Kidney capillary endothelial cell (primary cell): ENCODE measurements at regions not wholly inside any gene's neighbourhood (a gene's known extent, or its start where the extent isn't known, plus 50 kb on each side); places are given as distances from the start of the nearest gene placed in this dataset.

ENCODE experiments used
- DNase-seq: peaks from one replicate; pipeline ENCODE4 v3.0.0-alpha.2; 2018; ENCODE audit warnings: low spot score

DNA sequence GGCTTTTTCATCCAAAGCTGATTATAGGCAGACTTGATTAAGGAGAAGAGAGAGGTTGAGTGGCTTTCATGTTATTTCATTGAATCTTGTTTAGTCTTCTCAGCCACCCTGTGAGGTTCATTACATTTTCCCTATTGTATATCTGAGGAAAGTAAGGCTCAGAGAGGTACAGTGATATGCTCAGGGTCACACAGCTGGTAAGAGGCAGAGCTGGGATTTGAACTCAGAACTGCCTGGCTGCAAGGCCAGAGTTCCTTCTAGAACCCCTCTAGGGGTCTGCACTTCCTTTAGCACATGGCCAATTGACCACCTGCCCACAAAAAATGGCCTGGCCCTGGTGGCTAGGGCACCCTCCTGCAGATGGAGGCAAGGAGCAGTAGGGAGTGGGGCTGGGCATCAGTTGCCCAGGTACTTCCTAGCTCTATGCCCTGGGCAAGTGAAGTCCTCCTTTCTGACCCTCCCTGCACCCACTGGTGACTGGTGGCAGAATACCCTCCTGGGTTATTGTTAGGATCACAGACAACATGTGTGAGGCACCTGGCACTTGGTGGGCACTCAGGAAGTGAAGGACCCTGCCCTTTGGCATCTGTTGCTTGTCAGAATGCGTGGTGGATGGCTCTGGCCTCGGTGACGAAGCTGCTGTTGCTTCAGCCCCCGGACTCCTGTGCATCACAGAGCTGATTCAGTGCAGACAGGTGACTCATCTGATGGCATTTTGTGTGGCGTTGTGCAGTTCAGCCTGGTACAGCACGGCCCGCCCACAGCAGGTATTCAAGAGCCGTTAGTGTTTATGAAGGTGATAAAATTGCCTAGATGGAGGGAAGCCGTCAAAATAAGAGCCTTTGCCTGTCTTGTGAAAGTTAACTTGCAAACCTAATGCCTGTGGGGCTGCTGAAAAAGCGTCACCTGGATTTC lies 115.8 kb downstream of the SLC25A47 start:
- peak; percentile 56 for DNase-seq

DNA sequence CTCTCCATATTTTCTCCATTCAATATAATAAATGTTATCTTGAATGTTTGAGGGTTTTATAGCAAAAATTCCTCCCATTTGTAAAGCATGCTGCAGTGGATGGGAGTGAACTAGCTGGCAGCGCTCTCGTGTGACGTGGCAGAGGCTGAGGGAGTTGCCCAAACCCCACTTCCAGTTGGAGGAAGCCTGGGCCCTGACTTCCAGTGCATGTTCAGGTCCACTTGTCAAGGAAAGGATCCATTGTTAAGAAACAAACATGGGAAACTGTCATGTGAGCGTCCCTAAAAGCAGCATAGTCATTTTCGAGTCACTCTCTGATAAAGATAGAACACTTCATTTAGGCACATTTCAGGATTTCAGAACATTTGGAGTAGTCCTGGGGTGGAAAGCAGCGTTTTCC lies 116.6 kb downstream of the SLC25A47 start:
- DNase-seq = peak; percentile 46

- DNase-seq = peak; percentile 22
Observed at GRCh38 chr14:100440207-100440631, 117.1 kb downstream of the SLC25A47 start.

GRCh38 chr14:100440758-100441203 lies 117.6 kb downstream of the SLC25A47 start:
- no peak for DNase-seq

DNA sequence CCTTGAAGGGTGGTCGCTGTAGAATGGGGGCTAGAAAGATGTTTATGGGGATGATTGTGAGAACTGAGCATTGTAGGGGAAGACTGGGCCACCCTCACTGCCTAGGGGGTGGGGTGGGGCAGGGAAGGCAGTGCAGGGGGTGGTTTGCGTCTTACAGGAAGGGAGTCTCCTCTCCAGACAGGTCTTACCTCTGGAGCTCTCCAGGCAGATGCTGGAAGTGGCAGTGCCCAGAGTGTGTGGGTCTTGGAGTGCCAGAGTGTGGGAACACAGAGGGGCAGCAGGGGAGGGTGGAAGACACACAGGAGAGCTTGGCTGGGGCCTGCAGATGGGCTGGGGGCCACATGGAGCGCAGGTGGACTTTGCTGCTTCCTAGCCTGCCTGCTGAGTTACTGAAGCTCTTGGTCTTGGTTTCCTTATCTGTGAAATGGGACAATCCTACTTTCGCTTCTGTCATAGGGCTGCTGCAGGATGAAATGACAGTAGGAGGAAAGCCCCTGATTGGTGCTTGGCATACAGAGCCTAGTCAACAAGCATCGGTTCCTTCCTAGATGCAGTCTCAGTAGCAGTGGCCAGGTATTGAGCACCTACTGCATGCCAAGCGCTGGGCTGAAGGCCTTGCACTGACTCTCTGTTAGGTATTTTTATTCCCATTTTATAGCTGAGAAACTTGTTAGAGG lies 118.3 kb downstream of the SLC25A47 start:
- DNase-seq = no peak

GRCh38 chr14:100442036-100442435 lies 118.9 kb downstream of the SLC25A47 start:
- DNase-seq = no peak

- no peak for DNase-seq
Observed at GRCh38 chr14:100442498-100443490, 119.7 kb downstream of the SLC25A47 start.

- DNase-seq = no peak
Observed at GRCh38 chr14:100443603-100444002, 120.5 kb downstream of the SLC25A47 start.

DNA sequence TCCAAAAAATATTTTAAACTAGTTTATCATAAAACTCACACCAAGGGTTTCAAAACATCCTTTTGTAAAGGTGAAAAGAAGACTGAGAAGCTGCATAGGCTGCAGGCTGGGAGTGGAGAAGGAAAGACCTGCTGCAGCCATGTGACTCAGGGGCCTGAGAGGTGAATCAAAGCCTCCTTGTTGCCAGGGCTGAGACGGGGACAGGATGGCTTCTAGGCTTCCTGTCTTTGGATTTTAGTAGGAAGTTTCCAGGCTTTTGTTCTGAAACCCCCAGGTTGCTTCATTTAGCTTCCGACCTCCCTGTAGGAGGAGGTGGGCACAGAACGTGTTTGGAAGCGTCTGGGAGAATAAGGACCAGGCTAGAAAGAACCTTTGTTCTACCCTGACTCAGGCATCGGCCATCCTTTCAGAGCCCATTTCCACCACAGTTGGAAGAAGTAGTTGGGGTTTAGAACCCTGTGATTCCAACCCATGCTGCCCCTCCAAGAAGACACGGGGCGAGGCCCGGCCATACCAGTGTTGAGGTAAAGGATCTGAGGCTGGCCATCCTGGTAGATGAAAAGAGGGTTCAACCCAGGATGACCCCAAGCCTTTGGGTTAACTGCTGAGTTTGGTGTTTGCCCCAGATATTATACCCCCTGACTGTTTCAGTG lies 122.4 kb downstream of the SLC25A47 start:
- peak; percentile 13 for DNase-seq

DNA sequence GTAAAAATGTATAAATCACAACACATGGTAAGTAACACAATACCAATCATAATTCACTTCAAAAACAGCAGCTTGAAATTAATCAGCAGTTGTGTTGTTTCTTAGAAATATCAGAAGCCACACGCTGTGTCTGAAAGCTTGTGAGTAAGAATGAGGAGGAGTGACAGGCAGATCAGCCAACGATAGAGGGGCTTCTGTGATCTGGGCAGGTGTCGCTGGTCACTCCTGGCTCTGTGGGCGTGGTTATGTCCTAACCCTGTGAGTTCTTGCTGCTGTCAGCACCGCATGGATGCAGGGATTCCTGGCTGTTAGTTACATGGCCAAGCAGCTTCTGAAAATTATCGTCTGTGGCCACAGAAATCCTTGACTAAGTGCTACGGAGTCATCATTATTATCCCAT lies 123.4 kb downstream of the SLC25A47 start:
- no peak for DNase-seq

DNA sequence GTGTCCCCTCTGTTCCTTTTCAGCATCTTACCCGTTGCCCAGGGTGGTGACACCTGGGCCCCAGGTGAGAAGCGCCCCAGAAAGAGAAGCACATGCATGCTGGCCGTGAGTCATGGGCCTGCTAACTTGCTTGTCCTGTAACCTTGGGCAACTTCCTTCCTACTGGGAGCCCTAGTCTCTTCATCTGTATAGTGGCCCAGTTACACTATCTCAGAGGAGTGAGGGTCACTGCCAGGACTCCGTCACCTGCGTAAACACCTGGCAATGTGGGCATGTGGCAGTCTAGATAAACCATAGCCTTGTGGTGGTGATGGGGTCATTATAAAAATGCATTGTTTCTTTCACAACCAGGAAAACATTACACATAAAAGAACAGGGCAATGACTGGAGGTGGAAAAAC lies 125.2 kb downstream of the SLC25A47 start:
- no peak for DNase-seq

DNA sequence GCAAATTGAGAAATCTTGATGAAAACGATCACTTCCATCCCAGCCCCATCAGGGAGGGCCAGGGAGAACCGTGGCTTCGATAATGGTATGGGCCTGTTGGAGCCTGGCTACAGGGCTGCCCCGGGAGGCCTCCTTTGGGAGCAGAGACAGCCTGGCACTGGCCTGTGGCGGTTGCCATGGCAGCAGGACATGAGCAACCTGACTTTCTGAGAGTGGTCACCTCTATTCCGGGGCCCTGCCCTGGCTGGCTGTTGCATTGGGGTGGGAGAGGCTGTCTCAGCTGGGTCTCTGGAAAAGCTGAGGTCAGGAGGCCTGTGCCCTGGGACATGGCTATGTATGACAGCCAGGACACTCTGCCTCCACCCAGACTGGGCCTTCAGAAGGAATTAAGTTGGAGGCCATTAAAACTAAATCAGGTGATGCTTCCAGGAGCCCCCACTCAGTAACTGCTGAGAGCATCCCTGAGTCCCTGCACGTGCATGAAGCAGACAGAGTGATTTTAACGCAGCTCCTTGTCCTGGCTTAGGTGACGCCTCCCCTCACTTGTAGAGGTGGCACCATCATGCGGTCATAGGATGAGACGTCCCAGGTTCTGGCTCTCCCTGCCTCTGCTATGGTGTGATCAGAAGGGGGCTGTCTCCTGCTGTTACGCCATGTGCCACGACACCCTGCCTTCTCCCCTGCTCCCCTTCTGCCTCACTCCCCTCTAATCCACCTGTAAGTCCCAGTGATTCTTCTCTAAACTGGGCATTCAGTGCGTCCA lies 126.3 kb downstream of the SLC25A47 start:
- no peak for DNase-seq

- DNase-seq = no peak
Observed at GRCh38 chr14:100450049-100450448, 126.9 kb downstream of the SLC25A47 start.

DNA sequence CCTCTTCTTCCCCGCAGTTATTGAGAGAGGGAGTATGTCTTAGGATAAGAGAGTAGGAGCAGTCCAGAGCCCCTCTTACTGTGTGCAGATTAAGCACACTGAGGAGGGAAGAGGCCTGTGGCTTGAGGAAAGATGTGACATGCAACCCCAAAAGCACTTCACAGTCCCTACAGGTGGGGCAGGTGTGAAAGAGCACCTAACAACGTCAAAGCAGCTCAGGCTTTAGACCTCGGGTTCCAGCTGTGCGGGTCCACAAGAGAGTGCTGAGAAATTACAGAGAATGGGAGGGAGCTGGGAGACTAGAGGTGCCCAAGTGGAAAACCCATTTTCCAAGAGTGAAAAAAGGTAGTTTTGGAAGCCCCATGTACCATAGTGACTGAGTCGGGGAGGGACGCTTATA lies 127.6 kb downstream of the SLC25A47 start:
- DNase-seq = no peak

- DNase-seq = no peak
Observed at GRCh38 chr14:100451264-100451663, 128.1 kb downstream of the SLC25A47 start.

DNA sequence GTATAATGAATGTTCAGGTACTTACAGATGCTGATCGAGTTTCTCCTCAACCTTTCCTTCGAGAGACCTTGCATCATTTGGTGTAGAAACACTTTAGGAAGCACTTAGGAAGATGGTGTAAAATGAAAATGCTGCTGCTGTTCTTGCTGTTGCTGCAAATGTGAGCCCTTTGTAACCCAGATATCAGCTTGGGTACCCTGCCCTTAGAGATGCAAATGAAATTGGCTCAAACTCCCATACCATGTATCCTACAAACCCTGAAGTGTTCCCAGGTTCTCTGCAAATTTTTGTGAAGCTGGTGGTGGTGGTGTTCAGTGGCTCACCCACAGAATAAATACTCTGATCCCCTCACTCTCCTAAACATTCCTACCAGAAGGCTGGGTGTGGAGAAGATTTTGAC lies 130.8 kb downstream of the SLC25A47 start:
- DNase-seq = no peak

DNA sequence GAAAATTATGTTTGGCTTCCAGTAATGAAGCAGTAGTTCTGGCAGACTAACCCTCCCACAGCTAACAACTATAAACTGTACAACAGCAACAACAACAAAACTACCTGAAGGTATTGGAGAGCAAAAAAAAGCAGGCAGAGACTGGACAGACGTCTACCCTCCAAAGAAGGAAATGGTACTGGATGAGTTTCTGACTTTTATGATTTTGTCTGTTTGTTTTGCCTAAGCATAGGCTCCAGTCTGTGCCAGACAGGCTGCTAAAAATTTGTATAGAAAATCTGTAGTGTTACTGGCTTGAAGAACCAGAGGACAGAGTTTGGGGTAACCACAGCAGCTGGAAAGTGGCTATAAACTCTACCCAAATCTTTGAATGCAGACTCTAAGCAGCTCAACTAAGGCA lies 131.3 kb downstream of the SLC25A47 start:
- no peak for DNase-seq

GRCh38 chr14:100463937-100464336 lies 123.3 kb downstream of the BEGAIN start:
- DNase-seq = no peak

DNA sequence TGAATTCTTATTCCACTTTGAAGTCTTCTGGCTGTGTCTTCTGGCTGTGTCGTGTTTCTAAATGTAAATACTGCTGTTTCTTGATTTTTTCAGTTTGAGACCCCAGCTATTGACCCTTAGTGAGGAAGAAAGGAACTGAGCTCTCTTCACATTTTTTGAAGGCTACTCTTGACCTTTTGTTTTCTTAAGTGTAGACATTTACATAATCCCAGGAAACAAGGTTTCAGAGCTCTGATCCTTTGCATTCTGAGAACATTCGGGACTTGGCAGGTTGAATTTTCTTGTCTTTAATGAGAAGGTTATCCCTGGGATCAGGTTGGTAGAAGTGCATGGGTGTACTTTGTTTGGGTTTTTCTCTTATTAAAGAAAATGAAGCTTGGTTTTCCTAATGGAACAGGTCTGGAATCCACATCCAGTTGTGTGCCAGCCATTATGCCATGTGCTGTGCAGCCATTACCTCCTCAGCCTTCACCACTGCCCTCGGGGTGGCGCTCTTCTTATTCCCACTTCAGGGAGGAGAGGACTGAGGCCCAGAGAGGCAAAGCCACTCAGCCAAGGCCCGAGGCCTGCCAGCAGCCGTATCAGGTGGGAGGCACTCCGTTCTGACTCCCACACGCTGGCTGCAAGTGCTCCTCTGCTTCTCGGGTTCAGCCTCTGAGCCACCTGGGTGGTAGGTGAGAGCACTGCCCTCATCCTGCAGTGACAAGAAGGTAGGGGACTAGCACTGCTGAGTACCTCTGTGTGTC lies 120.9 kb downstream of the BEGAIN start:
- no peak for DNase-seq
